HG02870 (cell line): ENCODE measurements at regions not wholly inside any gene's neighbourhood (a gene's known extent, or its start where the extent isn't known, plus 50 kb on each side); places are given as distances from the start of the nearest gene placed in this dataset.
"Not testable (repeated sequence)": the region's sequence is repeated elsewhere in the genome, so short reads cannot be mapped to it uniquely, and the experiment has no call there.

ENCODE experiments used
- ATAC-seq: cut with Tn5 transposase; IDR thresholded peaks from one replicate; pipeline ENCODE4 v1.9.1; 2021; ENCODE audit warnings: mild to moderate bottlenecking, moderate library complexity; ENCODE audit not compliant: unreplicated experiment

- no peak for ATAC-seq
These were observed 251.9 kb upstream of the NR3C2 start for GRCh38 chr4:148693913-148694649.

- ATAC-seq, result no peak
These were observed 250.0 kb upstream of the NR3C2 start for GRCh38 chr4:148692242-148692641.

GRCh38 chr4:148686449-148686848 is 244.2 kb upstream of the NR3C2 start:
- ATAC-seq, result no peak

GRCh38 chr4:148684638-148685037 is 242.4 kb upstream of the NR3C2 start:
- ATAC-seq, result no peak

GRCh38 chr4:148680884-148681283 is 238.7 kb upstream of the NR3C2 start:
- ATAC-seq, result no peak

GRCh38 chr4:148676344-148676743 is 234.1 kb upstream of the NR3C2 start:
- ATAC-seq, result no peak

GRCh38 chr4:148674876-148675275 is 232.7 kb upstream of the NR3C2 start:
- no peak for ATAC-seq

GRCh38 chr4:148664636-148665035 is 222.4 kb upstream of the NR3C2 start:
- ATAC-seq, result no peak

GRCh38 chr4:148654131-148654530 is 211.9 kb upstream of the NR3C2 start:
- no peak for ATAC-seq

GRCh38 chr4:148653681-148654080 is 211.5 kb upstream of the NR3C2 start:
- ATAC-seq, result no peak

- ATAC-seq, result no peak
These were observed 209.8 kb upstream of the NR3C2 start for GRCh38 chr4:148651991-148652390.

- ATAC-seq, result no peak
These were observed 207.6 kb upstream of the NR3C2 start for GRCh38 chr4:148649652-148650331.

- ATAC-seq, result no peak
These were observed 201.6 kb upstream of the NR3C2 start for GRCh38 chr4:148643851-148644250.

GRCh38 chr4:148642907-148643306 is 200.7 kb upstream of the NR3C2 start:
- ATAC-seq, result no peak

- not testable (repeated sequence) for ATAC-seq
These were observed 195.9 kb upstream of the NR3C2 start for GRCh38 chr4:148638079-148638478.

GRCh38 chr4:148637453-148637852 is 195.2 kb upstream of the NR3C2 start:
- ATAC-seq, result not testable (repeated sequence)

GRCh38 chr4:148634476-148634875 is 192.3 kb upstream of the NR3C2 start:
- ATAC-seq, result no peak

GRCh38 chr4:148633720-148634119 is 191.5 kb upstream of the NR3C2 start:
- no peak for ATAC-seq

- ATAC-seq, result no peak
These were observed 190.3 kb upstream of the NR3C2 start for GRCh38 chr4:148632476-148632875.

GRCh38 chr4:148630051-148630450 is 187.8 kb upstream of the NR3C2 start:
- ATAC-seq, result no peak

- ATAC-seq, result no peak
These were observed 176.6 kb upstream of the NR3C2 start for GRCh38 chr4:148618856-148619255.

GRCh38 chr4:148608968-148609367 is 166.8 kb upstream of the NR3C2 start:
- ATAC-seq, result no peak
